NCI-H510A (cell line): ENCODE measurements at regions not wholly inside any gene's neighbourhood (a gene's known extent, or its start where the extent isn't known, plus 50 kb on each side); places are given as distances from the start of the nearest gene placed in this dataset.
"Not testable (repeated sequence)": the region's sequence is repeated elsewhere in the genome, so short reads cannot be mapped to it uniquely, and the experiment has no call there.

Experiments used
- DNase-seq: peaks from one replicate; lab custom pipeline; 2025; lab: John Stamatoyannopoulos, UW

DNA sequence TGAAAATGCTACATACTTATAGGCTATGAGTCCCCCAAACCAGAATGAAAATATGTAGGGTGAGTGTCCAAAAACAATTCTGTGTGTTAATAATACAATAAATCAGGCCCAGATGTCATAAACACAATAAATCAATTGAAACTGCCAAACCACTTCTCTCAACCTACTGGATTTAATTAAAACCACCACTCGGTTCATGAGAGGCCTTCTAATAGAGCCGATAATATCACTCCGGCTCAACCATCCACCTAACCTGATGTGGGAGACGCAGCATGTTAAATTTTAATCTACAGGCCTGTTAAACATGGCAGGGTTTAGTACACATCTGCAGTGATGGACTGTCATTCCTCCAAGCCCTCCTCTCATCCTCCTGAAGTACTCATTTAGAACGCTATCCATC is 734.5 kb upstream of the ZNF608 start:
- DNase-seq, result no peak

GRCh38 chr5:125481506-125482465 is 735.3 kb upstream of the ZNF608 start:
- no peak for DNase-seq

DNA sequence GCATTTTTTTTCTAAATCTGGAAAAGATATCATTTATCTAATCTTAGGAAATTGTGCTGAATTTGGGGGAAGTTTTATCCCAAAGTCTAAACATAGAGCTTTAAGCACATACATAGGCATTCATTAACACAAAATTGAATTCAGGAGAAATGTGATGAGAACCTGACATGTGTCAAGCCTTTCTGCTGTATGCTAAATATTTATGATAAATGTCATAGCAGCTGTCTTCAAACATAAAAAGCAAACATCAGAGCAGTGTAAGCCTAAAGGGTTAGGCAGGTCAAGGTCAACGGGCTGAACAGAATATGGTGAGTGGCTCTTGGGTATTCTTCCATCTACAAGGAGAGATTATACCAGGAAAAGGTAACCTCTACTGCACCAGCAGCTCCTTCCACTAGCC is 737.2 kb upstream of the ZNF608 start:
- DNase-seq, result no peak

GRCh38 chr5:125484272-125484741 is 737.9 kb upstream of the ZNF608 start:
- DNase-seq, result no peak

GRCh38 chr5:125484742-125485641 is 738.6 kb upstream of the ZNF608 start:
- DNase-seq, result peak; percentile 50

- DNase-seq, result no peak
Measured at GRCh38 chr5:125485771-125486170, 739.3 kb upstream of the ZNF608 start.

- DNase-seq, result no peak
Measured at GRCh38 chr5:125486634-125487033, 740.2 kb upstream of the ZNF608 start.

DNA sequence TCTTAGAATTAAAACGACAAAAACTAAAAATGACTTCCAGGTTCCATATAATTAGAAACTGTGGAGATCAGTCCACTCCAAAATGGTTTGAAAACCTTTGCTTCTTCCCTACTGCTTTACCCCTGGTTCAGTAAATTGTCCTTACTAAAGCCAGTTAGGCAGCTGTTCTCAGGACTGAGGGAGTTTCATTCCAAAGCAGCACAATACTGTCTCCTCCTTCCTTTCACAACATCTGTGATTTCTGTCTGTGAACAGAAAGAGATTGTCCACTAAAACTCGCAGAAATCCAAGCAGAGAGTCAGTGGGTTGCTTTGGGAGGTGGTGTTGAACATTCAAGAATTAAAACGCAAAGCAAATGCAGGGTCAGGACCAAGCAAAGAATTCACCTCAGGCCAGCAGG is 740.8 kb upstream of the ZNF608 start:
- DNase-seq, result no peak

GRCh38 chr5:125487652-125488051 is 741.2 kb upstream of the ZNF608 start:
- DNase-seq, result not testable (repeated sequence)

DNA sequence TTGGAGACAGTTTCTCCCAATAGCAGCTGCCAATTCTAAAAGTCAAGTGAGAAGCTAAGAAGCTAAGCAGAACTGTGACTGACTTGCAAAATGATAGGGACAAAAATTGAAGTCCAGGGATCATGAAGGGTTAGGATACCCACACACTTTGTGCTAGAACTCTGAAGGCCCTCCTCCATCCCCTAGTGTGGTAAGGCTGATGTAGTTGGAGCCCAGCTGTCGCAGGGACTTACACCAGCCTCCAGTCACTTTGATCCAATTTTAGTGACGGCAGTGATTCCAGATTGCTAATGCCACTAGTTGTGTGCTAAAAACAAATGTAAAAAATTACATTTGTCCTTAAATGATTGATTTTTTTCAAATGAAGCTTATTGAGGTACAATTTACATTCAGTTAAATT is 742.7 kb upstream of the ZNF608 start:
- no peak for DNase-seq

DNA sequence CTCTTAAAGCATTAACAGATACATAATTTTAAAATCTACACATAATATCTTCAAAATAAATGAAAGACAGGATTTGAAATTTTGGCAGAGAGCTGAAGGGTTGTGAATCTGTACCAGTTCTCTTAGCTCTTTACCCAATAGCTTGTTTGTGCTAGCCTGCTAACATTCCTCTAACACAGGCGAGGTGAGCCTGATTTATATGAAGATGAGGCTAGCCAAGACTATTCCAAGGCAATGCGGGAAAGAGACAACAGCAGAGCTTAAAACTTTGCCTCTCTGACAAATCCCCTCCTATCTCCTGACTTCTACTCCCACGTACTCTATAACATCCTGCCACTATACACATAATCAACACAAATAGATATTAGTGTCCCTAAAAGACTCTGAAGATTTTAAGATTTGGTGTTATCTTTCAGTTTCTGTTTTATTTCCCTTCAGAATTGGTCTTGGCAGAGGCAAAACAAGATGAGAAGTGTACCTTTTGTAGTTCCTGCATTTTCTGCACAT is 745.6 kb upstream of the ZNF608 start:
- DNase-seq, result no peak

DNA sequence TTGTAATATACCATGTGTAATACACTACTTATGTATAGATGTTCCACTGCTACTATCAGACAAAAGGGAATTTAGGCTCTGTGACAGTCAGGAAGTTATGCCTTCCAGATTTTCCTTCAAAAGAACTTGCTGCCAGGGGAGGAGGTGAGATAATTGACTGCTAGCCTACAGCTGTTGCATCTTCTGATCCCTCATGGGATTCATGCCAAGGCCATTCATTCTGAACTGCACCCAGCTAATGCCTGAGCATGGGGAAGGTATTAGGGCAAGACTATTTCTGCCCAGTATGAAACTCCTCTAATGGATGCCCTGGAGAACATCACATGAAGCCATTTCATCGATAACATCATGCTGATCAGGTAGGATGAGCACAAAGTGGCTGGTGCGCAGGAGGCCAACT is 746.5 kb upstream of the ZNF608 start:
- DNase-seq, result no peak

- no peak for DNase-seq
Measured at GRCh38 chr5:125496393-125496792, 750.0 kb upstream of the ZNF608 start.

- no peak for DNase-seq
Measured at GRCh38 chr5:125497651-125498050, 751.2 kb upstream of the ZNF608 start.

- no peak for DNase-seq
Measured at GRCh38 chr5:125499636-125500332, 753.3 kb upstream of the ZNF608 start.

GRCh38 chr5:125501396-125501795 is 755.0 kb upstream of the ZNF608 start:
- no peak for DNase-seq

- DNase-seq, result no peak
Measured at GRCh38 chr5:125503946-125504345, 757.5 kb upstream of the ZNF608 start.

DNA sequence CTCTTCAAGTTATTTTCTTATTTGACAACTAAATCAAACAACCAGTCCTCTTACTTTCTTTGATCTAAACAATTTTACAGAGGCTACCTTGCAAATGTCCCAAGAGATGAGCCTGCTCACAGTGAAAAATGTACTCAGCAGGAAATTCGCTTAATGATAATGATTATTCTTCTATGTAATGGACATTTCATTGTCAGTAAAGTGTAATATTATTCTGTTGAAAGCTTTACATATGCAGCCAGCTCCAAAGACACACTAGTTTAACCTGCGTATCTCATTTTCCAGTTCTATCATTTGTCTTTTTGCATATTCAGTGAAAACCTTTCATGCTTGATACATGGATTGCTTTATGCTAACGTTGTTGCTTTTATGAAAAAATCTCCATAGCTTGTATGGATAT is 758.7 kb upstream of the ZNF608 start:
- DNase-seq, result no peak

DNA sequence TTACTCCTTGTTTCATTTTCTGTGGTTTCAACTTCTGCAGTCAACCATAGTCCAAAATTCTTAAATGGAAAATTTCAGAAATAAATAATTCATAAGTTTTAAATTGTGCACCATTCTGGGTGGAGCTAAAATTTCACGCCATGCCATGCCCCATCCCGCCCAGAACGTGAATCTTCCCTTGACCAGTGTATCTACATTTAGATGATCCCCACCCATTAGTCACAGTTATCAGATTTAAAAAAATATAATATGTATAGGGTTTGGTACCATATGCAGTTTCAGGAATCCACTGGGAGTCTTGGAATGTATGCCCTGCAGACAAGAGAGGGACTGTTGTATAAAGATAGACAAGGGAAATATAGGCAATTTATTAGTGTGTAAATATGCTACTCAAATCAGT is 759.7 kb upstream of the ZNF608 start:
- DNase-seq, result no peak

- DNase-seq, result no peak
Measured at GRCh38 chr5:125508225-125508624, 761.8 kb upstream of the ZNF608 start.

DNA sequence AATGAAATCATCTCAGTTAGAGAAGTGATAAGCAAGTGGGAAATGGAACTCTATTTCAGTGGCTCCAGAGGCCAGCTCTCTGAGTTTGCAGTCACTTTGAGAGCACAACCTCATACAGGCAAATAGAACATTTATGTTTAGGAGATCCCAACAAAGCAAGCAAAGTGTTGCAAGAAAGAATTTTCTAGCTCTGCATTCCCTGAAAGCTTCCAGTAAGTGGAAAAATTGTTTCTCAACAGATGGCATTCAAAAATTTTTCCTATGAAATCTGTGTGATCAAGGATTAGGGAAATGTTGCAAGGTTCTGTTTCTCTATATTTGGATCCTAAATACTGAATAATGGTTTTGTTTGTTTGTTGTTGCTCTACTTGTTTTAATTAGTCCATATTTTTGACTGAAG is 764.2 kb upstream of the ZNF608 start:
- no peak for DNase-seq

DNA sequence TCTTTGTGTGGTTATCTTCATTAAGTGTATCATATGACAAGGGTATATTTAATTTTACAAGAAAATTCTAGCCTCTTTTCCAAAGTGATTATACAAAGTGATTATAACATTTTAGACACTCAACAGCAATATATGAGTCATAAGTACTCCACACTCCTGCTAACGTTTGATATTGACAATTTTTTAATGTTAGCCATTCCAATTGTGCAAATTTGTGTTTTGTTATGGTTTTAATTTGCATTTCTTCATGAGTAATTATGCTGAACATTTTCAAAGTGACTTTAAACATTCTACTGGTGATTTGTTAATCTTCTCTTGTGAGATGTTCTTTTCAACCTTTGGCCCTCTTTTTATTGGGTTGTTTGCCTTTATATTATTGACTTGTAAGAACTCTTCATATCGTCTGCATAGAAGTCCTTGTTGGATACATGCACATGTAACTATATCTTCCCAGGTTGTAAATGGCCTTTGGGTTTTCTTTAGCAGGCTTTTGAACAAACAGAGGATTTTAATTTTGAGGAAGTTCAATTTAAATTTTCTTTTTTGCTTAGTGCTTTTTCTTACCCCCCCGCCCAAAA is 771.6 kb upstream of the ZNF608 start:
- no peak for DNase-seq
